Heart left ventricle (tissue), 13 donors: ENCODE measurements at regions not wholly inside any gene's neighbourhood (a gene's known extent, or its start where the extent isn't known, plus 50 kb on each side); places are given as distances from the start of the nearest gene placed in this dataset.

ENCODE experiments used
- POLR2A ChIP-seq, 2 donors: fragments of 450-650 bp; IDR thresholded peaks; one replicate each; pipeline ENCODE4 v1.6.1; 2017; ENCODE audit warnings: antibody characterized with exemption in 2 of 2, mild to moderate bottlenecking in 2 of 2, moderate library complexity in 2 of 2
- TF ChIP-seq, protein P1 (sequence below), 12 donors: fragments of 200-600 bp; sonication (generic) in 4 of 12; IDR thresholded peaks; one replicate each; pipeline versions ENCODE4 v1.5.0 to v1.8.0; 2018 to 2022; ENCODE audit warnings: antibody characterized with exemption in 12 of 12, mild to moderate bottlenecking in 5 of 12
- donor health status: ischemic (EF 13 %, LVEDD 7.1; RV severe dilation, severe dysfunction).
- donor health status: DM: no; HTN: yes; CAD: no.
- donor health status: DM: no; HTN: no; CAD: no.
- donor health status: ischemic (EF 25% LVEDD 6.9; RV normal size, moderate dysfunction).
- donor health status: ischemic (EF 25% LVEDD 5.7; RV mildly dilated, moderate dysfunction).
- donor health status: ischemic (EF 35%, LVEDD 5.7; RV mildly dilated, moderate dysfunction).
- donor health status: nonischemic (EF 11% LVEDD 7.7; RV severe dilation, severe dysfunction).
- donor health status: DM: yes; HTN: yes; CAD: no.
- donor health status: PGD.
- donor health status: ischemic (EF 29% LVEDD 5.4; RV normal size, mild dysfunction).
- donor health status: nonischemic (EF 23%, LVEDD 6.1; RV moderate dilation, normal function).

DNA sequence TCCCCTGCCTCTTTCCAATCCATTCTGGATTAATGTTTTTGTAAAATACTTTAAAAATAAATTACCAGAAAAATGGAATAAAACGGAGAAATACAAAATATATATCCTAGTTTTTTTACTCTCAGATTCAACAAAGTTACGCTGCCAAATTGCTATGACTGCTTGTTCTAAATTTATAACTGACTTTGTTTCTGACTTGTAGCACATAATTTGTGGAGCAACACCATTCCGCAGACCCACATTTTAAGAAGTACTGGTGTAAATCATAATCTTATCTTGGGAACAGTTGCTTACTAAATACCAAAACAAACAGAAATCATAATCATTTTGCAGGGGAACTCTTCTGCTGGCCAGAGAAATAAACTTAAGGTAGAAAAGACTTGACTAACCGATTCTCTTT is 339.4 kb upstream of the CBLB start:
- no peak for TF ChIP-seq POLR2A (IDR thresholded peaks at IDR 0.05)
- TF ChIP-seq, protein P1, sequence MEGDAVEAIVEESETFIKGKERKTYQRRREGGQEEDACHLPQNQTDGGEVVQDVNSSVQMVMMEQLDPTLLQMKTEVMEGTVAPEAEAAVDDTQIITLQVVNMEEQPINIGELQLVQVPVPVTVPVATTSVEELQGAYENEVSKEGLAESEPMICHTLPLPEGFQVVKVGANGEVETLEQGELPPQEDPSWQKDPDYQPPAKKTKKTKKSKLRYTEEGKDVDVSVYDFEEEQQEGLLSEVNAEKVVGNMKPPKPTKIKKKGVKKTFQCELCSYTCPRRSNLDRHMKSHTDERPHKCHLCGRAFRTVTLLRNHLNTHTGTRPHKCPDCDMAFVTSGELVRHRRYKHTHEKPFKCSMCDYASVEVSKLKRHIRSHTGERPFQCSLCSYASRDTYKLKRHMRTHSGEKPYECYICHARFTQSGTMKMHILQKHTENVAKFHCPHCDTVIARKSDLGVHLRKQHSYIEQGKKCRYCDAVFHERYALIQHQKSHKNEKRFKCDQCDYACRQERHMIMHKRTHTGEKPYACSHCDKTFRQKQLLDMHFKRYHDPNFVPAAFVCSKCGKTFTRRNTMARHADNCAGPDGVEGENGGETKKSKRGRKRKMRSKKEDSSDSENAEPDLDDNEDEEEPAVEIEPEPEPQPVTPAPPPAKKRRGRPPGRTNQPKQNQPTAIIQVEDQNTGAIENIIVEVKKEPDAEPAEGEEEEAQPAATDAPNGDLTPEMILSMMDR (IDR thresholded peaks at IDR 0.05): no peak
